ENCODE measurements at regions not wholly inside any gene's neighbourhood (a gene's known extent, or its start where the extent isn't known, plus 50 kb on each side); places are given as distances from the start of the nearest gene placed in this dataset.

GRCh38 chr4:184541907-184542306 is 67.6 kb upstream of the IRF2 start:
- WGBS, 2 experiments (ENCODE audit: insufficient coverage in 2 of 2), result 84 to 97% methylated on average over 2 of the region's 5 CpGs

GRCh38 chr4:184540307-184540706 is 66.0 kb upstream of the IRF2 start:
- Histone ChIP-seq H3K9me3 (ENCODE audit: control insufficient read depth, low read length) (no peaks in the 10 kb centered on the region), H3K4me1 (ENCODE audit: control insufficient read depth, insufficient read depth, low read length, poor library complexity, severe bottlenecking) (peaks cover 16% of the 10 kb centered on the region), H3K36me3 (ENCODE audit: control insufficient read depth, insufficient read depth, low read length) (no peaks in the 10 kb centered on the region), H3K4me3 (ENCODE audit: extremely low read depth, insufficient read depth, low read length, poor library complexity, severe bottlenecking) (no peak overlapping the region), H3K27ac (ENCODE audit: low read depth, low read length, severe bottlenecking) (no peak overlapping the region)
- WGBS, 2 experiments (ENCODE audit: insufficient coverage in 2 of 2), result no CpG with 5 or more reads among the region's 1 CpG

More at GRCh38 chr4:184541907-184542306, 67.6 kb upstream of the IRF2 start:
- Histone ChIP-seq H3K27ac (ENCODE audit: low read depth, low read length, severe bottlenecking) (no peak overlapping the region), H3K9me3 (ENCODE audit: control insufficient read depth, low read length) (no peaks in the 10 kb centered on the region), H3K36me3 (ENCODE audit: control insufficient read depth, insufficient read depth, low read length) (no peaks in the 10 kb centered on the region), H3K4me1 (ENCODE audit: control insufficient read depth, insufficient read depth, low read length, poor library complexity, severe bottlenecking) (no peaks in the 10 kb centered on the region), H3K4me3 (ENCODE audit: extremely low read depth, insufficient read depth, low read length, poor library complexity, severe bottlenecking) (no peak overlapping the region)

- no peaks in the 10 kb centered on the region for H3K36me3 ChIP-seq (ENCODE audit: control insufficient read depth, insufficient read depth, low read length)
- peak overlapping the region; percentile 80 for H3K27ac ChIP-seq (ENCODE audit: low read depth, low read length, severe bottlenecking)
These were observed 63.8 kb upstream of the IRF2 start for GRCh38 chr4:184538023-184538599.

GRCh38 chr4:184537269-184538022 is 63.1 kb upstream of the IRF2 start:
- 5% methylated on average over 20 to 24 of the region's 29 CpGs for WGBS, 2 experiments (ENCODE audit: insufficient coverage in 2 of 2)

More at GRCh38 chr4:184538023-184538599, 63.8 kb upstream of the IRF2 start:
- Histone ChIP-seq H3K4me3 (ENCODE audit: extremely low read depth, insufficient read depth, low read length, poor library complexity, severe bottlenecking) (peak overlapping the region; percentile 62), H3K4me1 (ENCODE audit: control insufficient read depth, insufficient read depth, low read length, poor library complexity, severe bottlenecking) (peaks cover 30% of the 10 kb centered on the region), H3K9me3 (ENCODE audit: control insufficient read depth, low read length) (no peaks in the 10 kb centered on the region)
- WGBS, 2 experiments (ENCODE audit: insufficient coverage in 2 of 2), result 22 to 42% methylated on average over 9 to 13 of the region's 18 CpGs

DNA sequence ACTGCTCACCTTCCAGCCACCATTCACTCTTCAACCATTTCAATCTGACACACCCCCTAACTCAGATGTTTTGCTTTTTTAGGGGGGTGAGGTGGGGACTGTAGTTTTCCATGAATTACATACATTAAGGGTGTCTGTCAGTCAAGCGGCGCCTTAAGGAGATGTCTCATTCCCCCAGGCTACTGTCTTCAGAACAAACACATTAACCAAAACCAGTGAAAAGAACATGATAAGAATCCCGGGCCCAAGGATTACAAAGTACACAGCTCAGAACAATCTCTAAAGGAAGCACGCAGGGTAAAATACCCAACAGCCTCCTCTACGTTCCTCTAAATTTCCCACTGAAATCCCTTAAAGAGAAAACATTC is 62.5 kb upstream of the IRF2 start:
- WGBS, 2 experiments (ENCODE audit: insufficient coverage in 2 of 2), result 3 to 10% methylated on average over 3 of the region's 5 CpGs
- peaks cover 30% of the 10 kb centered on the region for H3K4me1 ChIP-seq (ENCODE audit: control insufficient read depth, insufficient read depth, low read length, poor library complexity, severe bottlenecking)
- H3K4me3 ChIP-seq (ENCODE audit: extremely low read depth, insufficient read depth, low read length, poor library complexity, severe bottlenecking), result peak overlapping the region; percentile 62
- peak overlapping the region; percentile 80 for H3K27ac ChIP-seq (ENCODE audit: low read depth, low read length, severe bottlenecking)
- H3K9me3 ChIP-seq (ENCODE audit: control insufficient read depth, low read length), result no peaks in the 10 kb centered on the region
- H3K36me3 ChIP-seq (ENCODE audit: control insufficient read depth, insufficient read depth, low read length), result no peaks in the 10 kb centered on the region

More at GRCh38 chr4:184537269-184538022, 63.1 kb upstream of the IRF2 start:
- no peaks in the 10 kb centered on the region for H3K36me3 ChIP-seq (ENCODE audit: control insufficient read depth, insufficient read depth, low read length)
- H3K4me1 ChIP-seq (ENCODE audit: control insufficient read depth, insufficient read depth, low read length, poor library complexity, severe bottlenecking), result peaks cover 30% of the 10 kb centered on the region
- peak overlapping the region; percentile 80 for H3K27ac ChIP-seq (ENCODE audit: low read depth, low read length, severe bottlenecking)
- H3K4me3 ChIP-seq (ENCODE audit: extremely low read depth, insufficient read depth, low read length, poor library complexity, severe bottlenecking), result peak overlapping the region; percentile 62
- no peaks in the 10 kb centered on the region for H3K9me3 ChIP-seq (ENCODE audit: control insufficient read depth, low read length)

DNA sequence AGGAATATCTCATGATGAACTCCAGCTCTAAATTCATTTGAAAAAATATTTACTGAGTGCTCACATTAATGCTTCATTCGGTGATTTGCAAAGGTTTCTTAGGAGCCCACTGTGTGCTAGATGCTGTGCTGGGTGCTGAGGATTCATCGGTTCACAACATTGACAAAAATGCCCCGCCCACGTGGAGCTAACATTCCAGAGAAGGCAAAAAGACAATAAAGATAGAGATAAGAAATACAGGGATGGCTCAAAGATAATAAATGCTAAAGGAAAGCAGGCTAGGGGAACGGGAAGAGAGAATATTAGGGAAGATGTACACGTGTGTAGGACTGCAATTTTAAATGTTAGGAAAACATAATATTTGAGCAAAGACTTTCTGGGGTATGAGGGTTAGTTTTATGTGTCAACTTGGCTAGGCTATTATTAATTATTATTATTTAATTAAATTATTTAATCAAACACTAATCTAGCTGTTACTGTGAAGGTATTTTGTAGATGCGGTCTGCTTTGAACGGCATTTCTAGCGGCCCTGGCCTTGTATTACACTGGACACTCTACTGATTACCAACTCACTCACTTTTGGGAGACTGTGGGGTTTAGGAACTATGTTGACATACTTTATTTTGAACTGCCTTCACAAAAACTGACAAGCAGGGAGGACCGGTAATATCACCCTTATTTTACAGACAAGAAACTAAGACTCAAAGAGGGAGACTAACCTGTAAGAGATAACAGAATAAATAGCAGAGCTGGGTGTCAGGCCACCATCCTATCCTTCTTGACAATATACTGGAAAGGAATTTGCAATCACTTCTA is 61.9 kb upstream of the IRF2 start:
- H3K4me1 ChIP-seq (ENCODE audit: control insufficient read depth, insufficient read depth, low read length, poor library complexity, severe bottlenecking), result peaks cover 30% of the 10 kb centered on the region
- H3K9me3 ChIP-seq (ENCODE audit: control insufficient read depth, low read length), result no peaks in the 10 kb centered on the region
- H3K4me3 ChIP-seq (ENCODE audit: extremely low read depth, insufficient read depth, low read length, poor library complexity, severe bottlenecking), result peak overlapping the region; percentile 62
- H3K27ac ChIP-seq (ENCODE audit: low read depth, low read length, severe bottlenecking), result peak overlapping the region; percentile 80
- WGBS, 2 experiments (ENCODE audit: insufficient coverage in 2 of 2), result 79 to 90% methylated on average over 4 to 5 of the region's 10 CpGs
- no peaks in the 10 kb centered on the region for H3K36me3 ChIP-seq (ENCODE audit: control insufficient read depth, insufficient read depth, low read length)

DNA sequence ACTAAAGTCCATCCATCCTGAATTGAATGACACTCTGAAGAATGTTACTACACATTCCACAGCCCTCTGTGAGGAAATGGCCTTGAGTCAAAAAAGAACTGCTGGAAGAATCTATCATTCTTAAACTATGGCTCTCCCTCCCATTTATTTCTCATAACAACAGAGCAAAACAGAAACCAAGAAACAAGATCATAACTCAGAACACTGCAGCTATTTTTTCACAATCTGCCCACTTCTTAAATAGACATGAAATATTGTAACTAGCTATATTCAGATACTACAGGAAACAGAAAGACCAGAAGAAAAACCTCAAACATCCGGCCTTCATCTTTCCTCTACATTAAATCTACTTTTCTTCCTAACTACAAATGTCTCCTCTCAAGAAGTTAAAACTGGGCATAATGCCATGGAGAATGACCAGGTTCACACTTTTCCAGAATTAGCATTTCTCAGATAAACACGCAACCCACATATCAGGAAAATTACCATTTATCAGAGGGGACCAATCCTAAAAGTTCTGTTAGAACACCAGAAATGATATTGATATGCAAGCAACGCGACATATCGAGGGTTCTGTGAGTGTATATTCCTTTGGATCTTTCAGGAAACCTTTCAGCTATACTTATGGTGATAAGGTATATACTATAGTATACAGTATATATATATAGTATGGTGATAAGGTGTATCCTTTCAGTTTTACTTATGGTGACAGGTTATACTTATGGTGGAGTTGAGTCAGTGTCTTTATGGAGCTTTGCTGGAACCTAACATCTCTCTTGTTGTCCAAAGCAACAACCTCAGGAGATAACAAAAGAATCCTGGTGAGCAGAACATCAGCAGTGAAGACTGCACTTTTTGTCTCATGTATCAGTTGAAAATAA is 60.4 kb upstream of the IRF2 start:
- Histone ChIP-seq H3K4me1 (ENCODE audit: control insufficient read depth, insufficient read depth, low read length, poor library complexity, severe bottlenecking) (peaks cover 30% of the 10 kb centered on the region), H3K27ac (ENCODE audit: low read depth, low read length, severe bottlenecking) (peak overlapping the region; percentile 46), H3K36me3 (ENCODE audit: control insufficient read depth, insufficient read depth, low read length) (no peaks in the 10 kb centered on the region), H3K4me3 (ENCODE audit: extremely low read depth, insufficient read depth, low read length, poor library complexity, severe bottlenecking) (no peak overlapping the region), H3K9me3 (ENCODE audit: control insufficient read depth, low read length) (no peaks in the 10 kb centered on the region)
- 80 to 100% methylated on average over 1 to 2 of the region's 5 CpGs for WGBS, 2 experiments (ENCODE audit: insufficient coverage in 2 of 2)

DNA sequence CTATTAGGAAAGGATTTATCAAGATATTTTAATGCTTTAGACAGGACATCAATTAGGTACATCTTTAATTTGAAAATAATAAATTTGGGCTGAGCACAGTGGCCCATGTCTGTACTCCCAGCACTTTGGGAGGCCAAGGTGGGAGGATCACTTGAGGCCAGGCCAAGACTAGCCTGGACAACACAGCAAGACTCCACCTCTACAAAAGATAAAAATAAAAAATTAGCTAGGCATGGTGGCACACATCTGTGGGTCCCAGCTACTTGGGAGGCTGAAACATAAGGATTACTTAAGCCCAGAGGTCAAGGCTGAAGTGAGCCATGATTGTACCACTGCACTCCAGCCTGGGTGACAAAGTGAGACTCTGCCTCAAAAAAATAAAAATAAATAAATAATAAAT is 59.6 kb upstream of the IRF2 start:
- Histone ChIP-seq H3K4me1 (ENCODE audit: control insufficient read depth, insufficient read depth, low read length, poor library complexity, severe bottlenecking) (peaks cover 30% of the 10 kb centered on the region), H3K9me3 (ENCODE audit: control insufficient read depth, low read length) (no peaks in the 10 kb centered on the region), H3K27ac (ENCODE audit: low read depth, low read length, severe bottlenecking) (no peak overlapping the region), H3K4me3 (ENCODE audit: extremely low read depth, insufficient read depth, low read length, poor library complexity, severe bottlenecking) (no peak overlapping the region), H3K36me3 (ENCODE audit: control insufficient read depth, insufficient read depth, low read length) (no peaks in the 10 kb centered on the region)

DNA sequence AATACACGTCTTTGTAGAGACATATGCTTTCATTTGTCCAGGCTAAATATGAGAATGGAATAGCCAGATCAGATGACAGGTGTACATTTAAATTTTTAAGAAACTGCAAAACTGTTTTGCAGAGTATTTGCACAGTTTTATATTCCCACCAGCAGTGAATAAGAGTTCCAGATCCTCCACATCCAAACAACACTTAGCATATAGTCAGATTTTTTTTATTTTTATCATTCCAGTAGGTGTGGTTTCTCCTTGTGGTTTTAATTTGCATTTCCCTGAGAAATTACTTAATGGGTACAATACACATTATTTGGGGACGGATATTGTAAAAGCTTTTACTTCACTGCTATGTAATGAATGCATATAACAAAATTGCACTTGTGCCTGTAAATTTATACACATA is 56.7 kb upstream of the IRF2 start:
- no peaks in the 10 kb centered on the region for H3K36me3 ChIP-seq (ENCODE audit: control insufficient read depth, insufficient read depth, low read length)
- H3K4me3 ChIP-seq (ENCODE audit: extremely low read depth, insufficient read depth, low read length, poor library complexity, severe bottlenecking), result no peak overlapping the region
- no peaks in the 10 kb centered on the region for H3K9me3 ChIP-seq (ENCODE audit: control insufficient read depth, low read length)
- H3K27ac ChIP-seq (ENCODE audit: low read depth, low read length, severe bottlenecking), result no peak overlapping the region
- H3K4me1 ChIP-seq (ENCODE audit: control insufficient read depth, insufficient read depth, low read length, poor library complexity, severe bottlenecking), result peaks cover 21% of the 10 kb centered on the region
- WGBS, 2 experiments (ENCODE audit: insufficient coverage in 2 of 2), result 80 to 100% methylated on average over 1 of the region's 2 CpGs

- H3K4me3 ChIP-seq (ENCODE audit: extremely low read depth, insufficient read depth, low read length, poor library complexity, severe bottlenecking), result no peak overlapping the region
- peaks cover 4% of the 10 kb centered on the region for H3K4me1 ChIP-seq (ENCODE audit: control insufficient read depth, insufficient read depth, low read length, poor library complexity, severe bottlenecking)
- no peak overlapping the region for H3K27ac ChIP-seq (ENCODE audit: low read depth, low read length, severe bottlenecking)
- peaks cover 3% of the 10 kb centered on the region for H3K9me3 ChIP-seq (ENCODE audit: control insufficient read depth, low read length)
- 61 to 100% methylated on average over 1 to 2 of the region's 5 CpGs for WGBS, 2 experiments (ENCODE audit: insufficient coverage in 2 of 2)
- H3K36me3 ChIP-seq (ENCODE audit: control insufficient read depth, insufficient read depth, low read length), result no peaks in the 10 kb centered on the region
These were observed 54.9 kb upstream of the IRF2 start for GRCh38 chr4:184529283-184529682.
